ENCODE measurements at regions not wholly inside any gene's neighbourhood (a gene's known extent, or its start where the extent isn't known, plus 50 kb on each side); places are given as distances from the start of the nearest gene placed in this dataset.
"Not testable (repeated sequence)": the region's sequence is repeated elsewhere in the genome, so short reads cannot be mapped to it uniquely, and the experiment has no call there.

DNA sequence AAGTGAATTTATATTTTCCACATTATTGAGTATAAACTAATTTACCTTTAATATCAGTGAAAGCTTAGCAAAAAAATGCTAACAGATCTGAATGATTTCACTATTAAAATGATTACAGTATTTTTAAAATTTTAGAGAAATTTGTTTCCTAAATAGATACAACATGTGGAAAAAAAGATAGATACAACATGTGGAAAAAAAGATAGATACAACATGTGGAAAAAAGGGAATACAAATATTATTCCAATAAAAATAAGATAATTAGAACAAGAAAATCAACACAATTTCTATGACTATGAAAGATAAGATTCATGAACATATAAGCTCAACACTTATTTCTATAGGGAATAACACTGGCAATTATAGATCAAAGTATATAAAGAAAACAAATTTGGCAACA, 865.9 kb upstream of the VRK2 start:
- no peak for DNase-seq (ENCODE audit: low spot score)

DNA sequence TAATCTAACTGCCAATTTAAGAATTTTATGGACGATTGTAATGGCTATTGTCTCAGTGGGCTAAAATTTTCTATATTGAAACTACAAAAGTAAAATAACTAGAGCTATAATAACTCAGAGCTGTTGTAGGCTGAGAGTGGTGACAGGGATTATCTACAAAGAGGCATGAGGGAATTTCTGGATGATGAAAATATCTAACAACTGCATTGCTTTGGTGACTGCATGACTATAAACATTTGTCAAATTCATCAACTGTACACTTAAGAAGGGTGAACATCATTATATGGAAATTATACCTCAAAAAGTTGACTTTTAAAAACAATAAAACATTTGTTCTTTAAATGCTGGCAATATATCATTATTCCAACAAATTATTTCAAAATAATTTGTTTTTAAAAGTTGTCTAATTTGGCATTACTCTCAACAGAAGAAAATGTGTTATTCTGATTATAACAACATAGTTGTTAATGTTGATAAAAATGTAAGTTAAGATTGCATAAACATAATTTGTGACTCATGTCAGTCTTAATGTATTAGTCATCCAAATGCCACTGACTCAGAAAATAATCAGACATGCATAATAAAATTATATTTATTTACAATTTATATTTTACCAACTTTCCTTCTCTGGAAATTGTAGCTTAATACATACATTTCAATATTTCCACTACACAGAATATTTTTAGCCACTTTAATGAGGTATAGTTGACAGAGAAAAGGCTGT, 865.1 kb upstream of the VRK2 start:
- peak; percentile 7 for DNase-seq (ENCODE audit: low spot score)

DNA sequence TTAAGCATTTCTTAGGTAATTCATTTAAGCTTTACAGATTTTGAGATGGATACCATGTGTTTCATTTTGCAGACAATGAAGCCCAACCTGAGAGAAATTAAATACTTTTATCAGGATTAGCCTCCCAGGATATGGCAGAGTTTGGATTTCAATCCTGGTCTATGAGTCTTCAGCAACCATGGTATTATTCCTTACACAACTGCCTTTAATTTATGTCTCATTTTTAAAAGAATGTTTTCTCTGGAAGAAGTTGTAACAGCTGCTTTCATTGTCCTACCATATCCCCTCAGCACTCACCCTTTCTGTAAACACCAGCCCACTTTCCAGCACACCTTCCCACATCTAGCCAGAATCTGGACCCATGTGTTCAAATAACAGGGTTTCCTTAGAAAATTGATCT, 863.7 kb upstream of the VRK2 start:
- no peak for DNase-seq (ENCODE audit: low spot score)

DNA sequence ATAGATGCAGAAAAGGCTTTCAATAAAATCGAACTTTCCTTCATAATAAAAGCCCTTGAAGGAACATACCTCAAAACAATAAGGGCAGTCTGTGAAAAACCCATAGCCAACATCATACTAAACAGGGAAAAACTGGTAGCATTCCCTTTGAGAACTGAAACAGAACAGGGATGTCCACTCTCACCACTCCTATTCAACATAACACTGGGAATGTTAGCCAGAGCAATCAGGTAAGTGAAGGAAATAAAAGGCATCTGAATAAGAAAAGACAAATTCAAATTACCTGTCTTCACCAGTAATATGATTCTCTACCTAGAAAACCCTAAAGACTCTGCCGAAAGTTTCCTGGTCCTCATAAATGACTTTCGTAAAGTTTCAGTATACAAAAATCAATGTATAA, 861.0 kb upstream of the VRK2 start:
- no peak for DNase-seq (ENCODE audit: low spot score)

DNA sequence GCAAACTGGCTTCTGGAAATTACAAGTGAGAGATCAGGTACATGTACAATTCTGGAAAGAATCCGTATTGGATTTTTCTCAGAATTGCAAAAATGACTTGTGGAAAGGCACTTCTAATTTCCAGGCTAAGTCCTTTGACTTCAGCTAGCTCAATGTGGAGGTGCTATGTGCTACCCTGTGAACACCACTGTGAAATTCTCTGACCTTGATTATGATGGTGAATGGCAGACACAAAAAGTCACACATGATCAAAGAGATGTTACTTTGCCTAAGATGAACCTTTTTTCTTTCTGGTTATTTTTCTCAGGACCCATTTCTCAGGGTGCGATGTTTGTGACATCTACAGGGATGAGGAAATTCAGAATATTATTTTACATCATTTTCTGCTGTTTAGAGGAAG, 856.6 kb upstream of the VRK2 start:
- DNase-seq (ENCODE audit: low spot score): no peak

DNA sequence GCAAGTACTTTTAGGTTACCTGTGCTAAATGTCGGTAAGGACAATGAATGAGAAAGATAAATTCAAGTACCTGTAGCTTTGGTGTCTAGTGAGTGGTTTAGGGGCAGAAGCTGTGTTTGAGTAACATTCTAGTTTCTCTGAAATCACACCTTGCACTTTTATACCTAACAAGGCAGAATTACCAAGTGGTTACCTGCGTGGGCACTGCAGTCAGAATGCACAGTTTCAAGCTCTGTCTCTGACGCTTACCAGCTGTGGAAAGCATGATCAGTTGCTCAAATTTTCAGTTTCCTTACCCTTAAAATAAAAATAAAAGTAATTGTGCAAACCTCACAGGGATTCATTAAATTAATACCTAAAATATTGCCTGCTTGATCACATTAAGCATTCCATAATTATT, 846.9 kb upstream of the VRK2 start:
- DNase-seq (ENCODE audit: low spot score): no peak

DNA sequence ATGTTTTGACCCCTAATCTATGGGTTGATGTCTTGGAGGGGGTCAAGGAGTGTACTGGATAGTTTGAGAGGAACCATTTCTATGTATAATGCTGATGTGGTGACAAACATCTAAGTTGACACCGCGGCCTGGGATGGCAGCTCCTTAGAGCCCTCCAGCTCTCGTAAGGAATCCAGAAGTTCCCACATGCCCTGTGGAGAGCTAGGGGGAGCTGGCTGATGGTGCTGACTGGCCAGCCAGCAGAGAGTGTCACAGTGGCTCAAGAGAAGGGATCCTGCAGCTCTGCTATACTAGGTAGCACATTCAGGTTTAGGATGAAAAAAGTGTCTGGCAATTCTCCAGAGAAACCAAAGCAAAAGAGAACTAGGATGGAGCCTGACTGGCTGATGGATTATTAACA, 842.2 kb upstream of the VRK2 start:
- DNase-seq (ENCODE audit: low spot score): no peak

DNA sequence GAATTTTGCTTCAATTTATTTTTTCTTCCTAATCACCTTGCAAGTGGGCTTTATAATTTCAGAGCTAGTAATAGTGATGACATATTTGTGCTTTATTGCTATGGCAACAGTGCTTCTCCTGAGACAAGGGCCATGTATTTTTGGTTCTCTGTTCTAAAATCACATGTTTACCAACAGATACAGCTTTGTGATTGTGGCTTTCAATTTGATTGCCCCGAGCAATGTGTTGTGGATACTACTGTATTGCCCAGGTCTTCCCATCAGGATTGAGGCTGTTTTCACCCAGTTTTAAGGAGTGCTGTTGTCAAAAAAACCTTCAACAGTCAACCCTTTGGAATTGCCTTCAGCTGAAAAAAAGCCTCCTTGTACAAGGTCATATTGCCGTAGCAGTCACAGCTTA, 841.4 kb upstream of the VRK2 start:
- no peak for DNase-seq (ENCODE audit: low spot score)

DNA sequence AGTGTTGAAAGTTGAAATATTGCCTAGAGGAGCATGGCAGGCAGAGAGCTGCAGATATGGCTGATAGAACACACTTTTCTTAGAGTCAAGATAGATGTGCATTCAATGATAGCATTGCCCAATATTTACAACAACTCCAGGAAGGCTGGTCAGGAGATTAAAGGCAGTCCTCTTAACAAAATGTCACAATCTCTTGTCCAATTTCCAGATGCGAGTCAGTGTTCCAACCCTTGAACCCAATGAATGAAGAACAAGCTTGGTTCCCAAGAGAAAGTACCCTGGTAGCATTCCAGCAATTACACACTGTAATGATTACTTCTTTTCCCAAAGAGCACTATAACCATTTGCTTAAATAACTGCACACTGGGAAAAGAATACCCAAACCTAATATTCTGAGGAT, 839.4 kb upstream of the VRK2 start:
- DNase-seq (ENCODE audit: low spot score): no peak

DNA sequence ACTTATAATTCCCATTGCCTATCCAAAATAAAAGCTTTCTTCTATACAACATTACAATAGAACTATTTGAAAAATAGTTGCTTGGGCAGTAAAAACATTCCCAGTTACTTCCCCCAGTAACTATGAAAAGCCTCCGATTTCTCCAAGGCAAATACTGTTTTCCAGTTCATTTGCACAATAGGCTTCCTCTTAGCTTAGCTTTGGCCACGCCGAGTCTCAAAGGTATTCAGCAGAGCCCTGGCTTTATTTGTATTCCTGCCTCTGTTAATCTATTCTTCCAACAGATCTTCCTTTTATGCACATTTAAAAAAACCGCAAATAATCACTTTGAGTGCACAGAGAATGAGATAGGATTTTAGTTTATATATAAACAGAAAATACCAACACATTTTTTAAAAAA, 836.8 kb upstream of the VRK2 start:
- no peak for DNase-seq (ENCODE audit: low spot score)

DNA sequence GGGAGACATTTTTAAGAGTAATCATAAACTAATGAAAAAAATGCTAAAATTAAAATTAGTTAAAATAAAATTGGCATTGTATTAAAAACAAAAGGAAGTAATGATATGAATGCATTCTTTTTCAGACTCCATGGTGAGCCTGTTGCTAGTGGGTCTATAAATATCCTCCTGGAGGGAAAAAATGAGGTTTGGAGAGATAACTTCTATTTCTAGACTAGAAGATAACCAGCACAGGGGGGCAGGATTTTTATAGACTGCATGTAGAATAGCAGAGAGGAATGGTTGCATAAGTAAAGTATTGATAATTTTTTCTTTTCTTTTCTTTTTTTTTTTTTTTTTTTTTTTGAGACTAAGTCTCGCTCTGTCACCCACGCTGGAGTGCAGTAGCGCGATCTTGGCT, 835.8 kb upstream of the VRK2 start:
- DNase-seq (ENCODE audit: low spot score): no peak

DNA sequence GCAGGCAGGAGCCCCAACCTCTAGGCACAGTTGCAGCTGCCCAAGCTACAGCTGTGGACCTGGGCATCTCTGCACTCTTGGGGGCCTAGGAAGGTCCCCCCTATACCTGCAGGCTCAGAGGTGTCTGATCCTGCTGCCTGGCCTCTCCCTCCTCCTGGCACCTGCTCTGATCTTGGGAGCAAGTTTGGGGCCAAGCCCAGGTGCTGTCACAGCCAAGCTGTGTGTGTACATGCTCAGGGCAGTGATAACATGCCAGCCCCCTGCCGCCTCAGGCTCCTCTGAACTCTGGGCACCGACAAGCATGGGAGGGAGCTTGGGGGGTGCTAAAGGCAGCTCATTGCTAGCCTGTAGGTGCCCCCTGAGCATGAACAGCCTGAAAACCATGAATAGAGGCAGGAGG, 829.6 kb upstream of the VRK2 start:
- DNase-seq (ENCODE audit: low spot score): no peak

DNA sequence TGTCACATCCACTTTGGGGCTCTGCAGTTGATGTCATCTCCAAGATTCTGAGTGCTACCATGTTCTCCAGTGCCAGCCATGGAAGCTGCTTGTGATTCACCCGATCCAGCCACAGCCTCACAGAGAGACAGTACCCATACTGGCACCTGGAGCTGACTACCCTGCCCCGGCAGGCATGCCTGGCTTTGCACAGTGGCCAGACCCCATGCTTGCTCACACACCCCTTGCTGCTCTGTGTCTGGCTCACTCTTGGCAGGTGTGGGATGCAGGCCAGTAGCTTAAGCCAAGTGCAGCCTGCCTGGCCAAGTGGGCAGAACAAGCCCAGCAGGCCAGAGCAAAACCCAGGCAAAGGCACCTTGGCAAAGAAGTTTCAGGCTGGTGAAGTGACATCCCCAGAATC, 828.4 kb upstream of the VRK2 start:
- DNase-seq (ENCODE audit: low spot score): no peak

DNA sequence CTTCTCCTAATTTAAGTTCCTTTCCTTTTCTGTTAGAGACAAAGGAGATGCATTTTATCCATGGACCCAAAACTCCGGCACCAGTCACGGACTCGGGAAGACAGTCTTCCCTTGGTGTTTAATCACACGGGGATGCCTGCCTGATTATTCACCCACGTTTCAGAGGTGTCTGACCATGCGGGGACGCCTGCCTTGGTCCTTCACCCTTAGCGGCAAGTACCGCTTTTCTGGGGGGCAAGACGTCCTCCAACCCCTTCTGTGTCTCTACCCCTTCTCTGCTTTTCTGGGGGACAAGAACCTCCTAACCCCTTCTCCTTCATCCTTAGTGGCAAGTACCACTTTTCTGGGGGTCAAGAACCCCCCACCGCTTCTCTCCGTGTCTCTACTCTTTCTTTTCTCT, 816.9 kb upstream of the VRK2 start:
- not testable (repeated sequence) for DNase-seq (ENCODE audit: low spot score)

DNA sequence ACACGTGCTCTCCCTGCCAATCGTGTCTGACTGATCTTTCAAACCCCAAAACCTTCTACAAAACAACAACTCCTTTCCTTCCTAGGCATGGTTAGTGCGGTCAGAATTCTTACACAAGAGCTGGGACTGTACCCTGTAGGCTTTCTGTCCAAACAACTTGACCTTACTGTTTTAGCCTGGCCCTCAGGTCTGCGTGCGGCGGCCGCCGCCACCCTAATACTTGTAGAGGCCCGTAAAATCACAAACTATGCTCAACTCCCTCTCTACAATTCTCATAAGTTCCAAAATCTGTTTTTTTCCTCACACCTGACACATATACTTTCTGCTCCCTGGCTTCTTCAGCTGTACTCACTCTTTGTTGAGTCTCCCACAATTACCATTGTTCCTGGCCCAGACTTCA, 814.3 kb upstream of the VRK2 start:
- DNase-seq (ENCODE audit: low spot score): not testable (repeated sequence)

DNA sequence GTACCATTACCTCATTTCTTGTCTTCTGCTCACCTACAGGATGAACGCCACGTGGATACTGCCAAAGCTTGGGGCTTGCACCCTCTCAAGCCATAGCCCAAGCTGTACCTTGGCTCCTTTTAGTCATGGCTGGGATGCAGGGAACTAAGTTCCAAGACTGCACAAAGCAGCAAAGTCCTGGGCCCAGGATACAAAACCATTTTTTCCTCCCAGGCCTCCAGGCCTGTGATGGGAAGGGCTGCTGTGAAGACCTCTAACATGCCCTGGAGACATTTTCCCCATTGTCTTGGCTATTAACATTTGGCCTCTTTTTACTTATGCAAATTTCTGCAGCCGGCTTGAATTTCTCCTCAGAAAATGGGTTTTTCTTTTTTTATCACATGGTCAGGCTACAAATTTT, 795.1 kb upstream of the VRK2 start:
- not testable (repeated sequence) for DNase-seq (ENCODE audit: low spot score)

DNA sequence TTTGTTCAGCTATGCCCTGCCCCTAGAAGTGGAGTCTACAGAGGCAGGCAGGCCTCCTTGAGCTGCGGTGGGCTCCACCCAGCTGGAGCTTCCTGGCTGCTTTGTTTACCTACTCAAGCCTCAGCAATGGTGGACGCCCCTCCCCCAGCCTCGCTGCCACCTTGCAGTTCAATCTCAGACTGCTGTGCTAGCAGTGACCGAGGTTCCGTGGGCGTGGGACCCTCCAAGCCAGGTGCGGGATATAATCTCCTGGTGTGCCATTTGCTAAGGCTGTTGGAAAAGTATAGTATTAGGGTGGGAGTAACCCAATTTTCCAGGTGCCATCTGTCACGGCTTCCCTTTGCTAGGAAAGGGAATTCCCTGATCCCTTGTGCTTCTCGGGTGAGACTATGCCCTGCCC, 770.2 kb upstream of the VRK2 start:
- DNase-seq (ENCODE audit: low spot score): not testable (repeated sequence)

DNA sequence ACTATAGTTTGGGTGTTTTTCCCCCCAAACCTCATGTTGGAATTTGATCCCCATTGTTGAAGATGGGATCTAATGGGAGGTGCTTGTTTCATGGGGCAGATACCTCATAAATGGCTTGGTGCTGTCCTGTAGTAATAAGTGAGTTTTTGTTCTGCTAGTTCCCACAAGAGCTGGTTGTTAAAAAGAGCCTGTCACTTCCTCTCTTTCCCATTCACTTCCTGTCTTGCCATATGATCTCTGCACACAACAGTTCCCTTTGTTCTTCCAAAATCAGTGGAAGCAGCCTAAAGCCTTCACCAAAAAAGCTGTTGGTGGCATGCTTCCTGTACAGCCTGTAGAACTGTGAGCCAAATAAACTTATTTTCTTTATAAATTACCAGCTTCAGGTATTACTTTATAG, 768.2 kb upstream of the VRK2 start:
- no peak for DNase-seq (ENCODE audit: low spot score)

DNA sequence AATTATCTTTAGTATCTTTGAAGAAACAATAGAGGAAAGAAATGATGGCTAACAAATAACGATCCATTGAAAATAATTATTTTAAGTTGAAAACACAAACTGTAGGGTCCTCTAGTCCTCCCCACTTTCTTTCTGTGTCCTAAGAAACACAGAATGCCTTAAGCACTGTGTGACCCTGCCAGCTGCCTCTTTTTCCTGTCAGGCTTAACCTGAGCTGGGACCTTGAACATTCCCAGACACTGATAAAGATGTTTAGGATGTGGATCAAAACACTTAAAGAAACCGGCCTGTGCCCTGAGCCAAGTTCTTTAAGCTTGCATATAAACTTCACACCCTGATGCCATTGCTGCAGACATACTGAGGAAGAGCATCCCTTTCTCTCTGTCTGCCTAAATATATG, 755.4 kb upstream of the VRK2 start:
- DNase-seq (ENCODE audit: low spot score): no peak

DNA sequence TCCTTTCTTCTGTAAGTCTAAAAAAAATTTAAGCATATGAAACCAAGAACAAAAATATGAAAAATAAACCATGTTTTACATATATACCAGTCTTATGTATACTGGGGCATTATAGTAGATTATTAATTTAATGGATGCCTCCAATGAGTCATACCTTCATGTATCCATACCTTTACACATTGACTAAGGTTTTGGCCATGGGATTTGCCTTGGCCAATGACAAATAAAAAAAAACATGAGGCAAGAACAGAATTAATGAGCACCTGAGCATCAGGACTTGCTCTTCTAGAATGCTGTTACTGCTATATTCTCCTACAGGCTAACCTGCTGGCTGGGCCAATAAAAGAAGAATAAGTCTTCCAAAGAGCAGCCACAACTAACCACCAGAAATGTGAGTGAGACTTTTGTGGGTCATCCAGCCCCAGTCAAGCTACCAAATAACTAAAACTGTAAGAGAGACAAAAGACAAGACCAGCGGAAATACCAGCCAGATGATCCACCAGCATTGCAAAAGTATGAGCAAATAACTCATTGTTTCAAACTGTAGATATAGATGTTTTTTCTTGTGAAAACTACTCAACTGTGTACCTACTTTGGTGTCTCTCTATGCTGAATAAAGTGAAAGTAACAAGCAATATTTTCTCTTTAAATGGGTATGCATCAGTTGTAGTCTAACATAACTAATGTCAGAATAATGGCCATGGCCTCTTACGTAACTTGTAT, 749.6 kb upstream of the VRK2 start:
- no peak for DNase-seq (ENCODE audit: low spot score)

DNA sequence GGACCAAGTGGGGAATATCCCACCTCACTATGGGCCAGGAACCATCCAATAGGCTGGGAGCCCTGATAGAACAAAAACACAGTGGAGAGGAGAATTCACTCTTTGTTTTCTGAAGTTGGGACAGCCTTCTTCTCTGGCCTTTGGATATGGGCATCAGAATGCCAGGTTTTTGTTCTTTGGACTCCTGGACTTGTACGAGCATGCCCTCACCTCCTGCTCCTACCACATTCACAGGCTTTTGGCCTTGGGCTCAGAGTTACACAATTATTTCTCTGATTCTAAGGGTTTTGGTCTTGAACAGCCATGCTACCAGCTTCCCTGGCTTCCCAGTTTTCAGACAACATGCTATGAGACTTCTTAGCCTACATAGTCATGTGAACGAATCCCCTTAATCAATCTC, 732.9 kb upstream of the VRK2 start:
- no peak for DNase-seq (ENCODE audit: low spot score)

DNA sequence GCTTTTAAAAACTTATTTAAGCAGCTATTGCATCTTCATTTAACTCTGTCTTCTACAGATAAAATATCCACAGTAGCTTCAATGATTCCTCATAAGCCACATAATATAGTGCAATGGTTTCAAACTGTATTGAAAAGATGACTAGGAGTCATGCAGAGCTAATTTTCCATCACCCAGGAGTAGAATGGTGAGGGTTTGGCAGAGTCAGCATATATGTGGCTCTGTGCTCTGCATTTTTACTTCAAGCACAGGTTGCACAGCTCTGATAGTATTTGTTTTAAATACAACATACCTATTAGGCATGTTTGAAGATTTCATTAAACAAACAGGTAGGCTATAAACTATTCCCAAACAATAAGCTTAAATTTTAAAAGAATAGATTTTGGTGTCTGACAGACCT, 731.9 kb upstream of the VRK2 start:
- no peak for DNase-seq (ENCODE audit: low spot score)

DNA sequence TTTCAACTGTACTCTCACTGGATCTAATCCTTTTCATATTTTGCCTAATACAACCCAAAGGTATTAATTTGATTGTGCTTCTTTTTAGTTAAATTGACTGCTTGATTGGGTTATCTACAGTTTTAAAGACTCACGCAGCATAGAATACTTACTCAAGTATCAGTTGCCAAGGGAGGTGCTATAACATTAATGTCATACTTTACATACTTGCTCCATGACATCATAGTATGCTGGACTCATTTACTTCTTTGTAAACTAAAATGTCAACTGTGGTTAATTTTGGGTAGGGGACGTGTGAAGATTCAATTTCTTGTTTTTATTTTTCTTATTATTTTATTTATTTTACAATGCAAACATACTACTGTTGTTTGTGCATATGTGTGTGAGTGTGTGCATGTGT, 716.2 kb upstream of the VRK2 start:
- DNase-seq (ENCODE audit: low spot score): no peak

DNA sequence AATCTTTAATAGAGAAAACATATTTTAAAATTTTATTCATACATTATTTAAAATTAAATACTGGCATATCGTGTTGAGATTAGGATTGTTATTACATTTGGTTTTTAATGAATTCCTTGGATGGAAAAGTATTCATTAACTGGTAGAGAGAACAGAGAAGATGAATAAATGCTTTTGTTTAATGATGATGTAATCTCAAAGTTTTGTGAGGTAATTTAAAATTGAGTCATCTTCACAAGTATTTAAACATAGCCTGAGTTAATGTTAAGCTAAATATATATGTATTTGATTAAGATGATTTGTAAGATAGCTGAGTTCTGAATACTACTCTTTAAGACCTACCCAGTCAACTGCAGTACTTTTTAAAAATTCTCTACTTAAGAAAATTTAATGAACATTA, 713.4 kb upstream of the VRK2 start:
- no peak for DNase-seq (ENCODE audit: low spot score)

Measured in LoVo (cell line).